CD14-positive monocyte (primary cell): ENCODE measurements at regions not wholly inside any gene's neighbourhood (a gene's known extent, or its start where the extent isn't known, plus 50 kb on each side); places are given as distances from the start of the nearest gene placed in this dataset.

Experiments used
- DNase-seq, 3 donors: peaks; one replicate each; pipeline ENCODE4 v3.0.0-alpha.2; 2011 to 2022
- H2AFZ ChIP-seq: 2 replicates; pipeline ENCODE4 v1.6.0; 2012; ENCODE audit warnings: mild to moderate bottlenecking, low read depth, low read length, inconsistent platforms; ENCODE audit not compliant: insufficient read depth, poor library complexity, severe bottlenecking
- H3K27ac ChIP-seq, 2 donors: 1 replicate in 1 of 2; 2 replicates in 1 of 2; pipeline ENCODE4 v1.5.1; 2012 to 2013; ENCODE audit warnings: low read length in 2 of 2, control low read depth in 1 of 2, inconsistent platforms in 1 of 2, low read depth in 1 of 2, mild to moderate bottlenecking in 1 of 2
- H3K27me3 ChIP-seq, 2 donors: one replicate each; pipeline versions ENCODE4 v1.6.0 to v1.6.1; 2011 to 2013; ENCODE audit warnings: low read length in 2 of 2; ENCODE audit not compliant: control insufficient read depth in 2 of 2, insufficient read depth in 2 of 2
- H3K36me3 ChIP-seq, 2 donors: replicated peaks in 1 of 2; 1 replicate in 1 of 2; 2 replicates in 1 of 2; pipeline versions ENCODE4 v1.5.1 to v1.6.1; 2012 to 2013; ENCODE audit warnings: low read length in 2 of 2, control low read depth in 1 of 2, inconsistent platforms in 1 of 2, mild to moderate bottlenecking in 1 of 2; ENCODE audit not compliant: insufficient read depth in 2 of 2, control insufficient read depth in 1 of 2
- H3K4me1 ChIP-seq, 2 donors: 1 replicate in 1 of 2; 2 replicates in 1 of 2; pipeline versions ENCODE4 v1.5.1 to v1.6.1; 2012 to 2013; ENCODE audit warnings: low read length in 2 of 2, control low read depth in 1 of 2, inconsistent platforms in 1 of 2, mild to moderate bottlenecking in 1 of 2, moderate library complexity in 1 of 2; ENCODE audit not compliant: insufficient read depth in 2 of 2, control insufficient read depth in 1 of 2
- H3K4me2 ChIP-seq: replicated peaks from 2 replicates; pipeline ENCODE3; 2012; ENCODE audit warnings: low read length, moderate library complexity, mild to moderate bottlenecking; ENCODE audit not compliant: poor library complexity, severe bottlenecking; ENCODE audit errors: extremely low read depth
- H3K4me3 ChIP-seq, 3 experiments: fragments of 200-600 bp in 1 of 3; sonication (generic) in 1 of 3; replicated peaks in 1 of 3; 1 replicate in 2 of 3; 2 replicates in 1 of 3; pipeline ENCODE4 v1.5.1; 2011 to 2013; ENCODE audit warnings: low read length in 3 of 3, mild to moderate bottlenecking in 3 of 3, control low read depth in 2 of 3, low read depth in 2 of 3, inconsistent platforms in 1 of 3, moderate library complexity in 1 of 3
- H3K79me2 ChIP-seq: 2 replicates; pipeline ENCODE4 v1.6.0; 2012; ENCODE audit warnings: mild to moderate bottlenecking, control low read depth, inconsistent platforms, low read length, moderate library complexity; ENCODE audit not compliant: insufficient read depth
- H3K9ac ChIP-seq: 2 replicates; pipeline ENCODE4 v1.6.0; 2017; ENCODE audit warnings: low read length, mild to moderate bottlenecking; ENCODE audit not compliant: insufficient read depth, poor library complexity, severe bottlenecking
- H3K9me3 ChIP-seq, 2 donors: replicated peaks in 1 of 2; 1 replicate in 1 of 2; 2 replicates in 1 of 2; pipeline versions ENCODE4 v1.5.1 to v1.6.1; 2012 to 2013; ENCODE audit warnings: low read length in 2 of 2, control low read depth in 1 of 2; ENCODE audit not compliant: control insufficient read depth in 1 of 2, insufficient read depth in 1 of 2
- H4K20me1 ChIP-seq: 2 replicates; pipeline ENCODE4 v1.6.0; 2012; ENCODE audit warnings: mild to moderate bottlenecking, low read length, control low read depth, moderate library complexity; ENCODE audit not compliant: insufficient read depth
- H3K27ac Mint-ChIP-seq, 7 donors: one replicate each; pipeline ENCODE4 v1.8.0; 2020; ENCODE audit warnings: mild to moderate bottlenecking in 7 of 7, mixed read lengths in 7 of 7, moderate library complexity in 6 of 7, inconsistent platforms in 2 of 7
- H3K27me3 Mint-ChIP-seq, 3 donors: one replicate each; pipeline ENCODE4 v1.8.0; 2021 to 2022; ENCODE audit warnings: low read depth in 3 of 3, mild to moderate bottlenecking in 3 of 3, mixed read lengths in 3 of 3, moderate library complexity in 3 of 3, inconsistent platforms in 1 of 3
- H3K36me3 Mint-ChIP-seq, 2 donors: one replicate each; pipeline ENCODE4 v1.8.0; 2020; ENCODE audit warnings: mixed read lengths in 2 of 2, inconsistent platforms in 1 of 2, mild to moderate bottlenecking in 1 of 2
- H3K4me1 Mint-ChIP-seq: one replicate; pipeline ENCODE4 v1.8.0; 2020; ENCODE audit warnings: mild to moderate bottlenecking, mixed read lengths
- H3K4me3 Mint-ChIP-seq, 2 donors: one replicate each; pipeline ENCODE4 v1.8.0; 2020; ENCODE audit warnings: mild to moderate bottlenecking in 2 of 2, mixed read lengths in 2 of 2, moderate library complexity in 1 of 2
- H3K9me3 Mint-ChIP-seq, 7 donors: one replicate each; pipeline ENCODE4 v1.8.0; 2020 to 2022; ENCODE audit warnings: mixed read lengths in 7 of 7, mild to moderate bottlenecking in 6 of 7, moderate library complexity in 6 of 7, inconsistent platforms in 2 of 7
- CTCF ChIP-seq: fragments of 200-600 bp; IDR thresholded peaks from one replicate; pipeline ENCODE4 v1.8.0; 2022; ENCODE audit warnings: antibody characterized with exemption, mild to moderate bottlenecking
- whole genome bisulfite sequencing: methylation state at CpG from one replicate; pipeline ENCODE4 v1.1.5; 2013; ENCODE audit warnings: missing lambda C conversion rate; ENCODE audit not compliant: insufficient coverage; 5-methylcytosine and 5-hydroxymethylcytosine counted together
- intact Hi-C, 2 donors: fragments of 100-400 bp; cut with micrococcal nuclease; formaldehyde crosslinking; loops; one replicate each; pipeline versions ENCODE4 v1.15.0 to v1.15.1; 2023

GRCh38 chr16:9275377-9275776 lies 183.9 kb downstream of the HAPSTR1 start:
- no peak for DNase-seq
- Mint-ChIP-seq H3K4me3 (no peak overlapping the region), H3K4me1 (peaks cover 38% of the 10 kb centered on the region), H3K9me3 (peaks cover 0 to 6% (median 0%) of the 10 kb centered on the region in 7 donors), H3K27me3 (peaks cover 3 to 15% (median 10%) of the 10 kb centered on the region in 3 donors), H3K27ac (no peak overlapping the region), H3K36me3 (no peaks in the 10 kb centered on the region)
- Histone ChIP-seq H3K4me2 (no peak overlapping the region), H3K9me3 (no peaks in the 10 kb centered on the region), H3K9ac (no peak overlapping the region), H3K79me2 (no peaks in the 10 kb centered on the region), H3K4me3 (no peak overlapping the region), H2AFZ (no peak overlapping the region), H3K4me1 (peaks cover 20 to 28% of the 10 kb centered on the region in 2 donors), H3K36me3 (no peaks in the 10 kb centered on the region), H3K27me3 (no peaks in the 10 kb centered on the region), H4K20me1 (no peaks in the 10 kb centered on the region), H3K27ac (no peak overlapping the region)
- intact Hi-C loops: no loop called here
- WGBS: 91% methylated on average over 5 of the region's 7 CpGs
- no peak for TF ChIP-seq CTCF

GRCh38 chr16:9275816-9276354 lies 184.4 kb downstream of the HAPSTR1 start:
- peaks cover 3 to 14% (median 6%) of the 10 kb centered on the region in 3 donors for H3K27me3 Mint-ChIP-seq
- no peak overlapping the region for H3K4me2 ChIP-seq
- H4K20me1 ChIP-seq: no peaks in the 10 kb centered on the region
- peaks cover 43% of the 10 kb centered on the region for H3K4me1 Mint-ChIP-seq
- no peak overlapping the region for H3K4me3 Mint-ChIP-seq
- peaks cover 0 to 6% (median 0%) of the 10 kb centered on the region in 7 donors for H3K9me3 Mint-ChIP-seq
- H3K4me1 ChIP-seq: peaks cover 21 to 29% of the 10 kb centered on the region in 2 donors
- no peak overlapping the region for H3K27ac ChIP-seq
- H3K36me3 Mint-ChIP-seq: no peaks in the 10 kb centered on the region
- H3K79me2 ChIP-seq: no peaks in the 10 kb centered on the region
- no peak overlapping the region for H2AFZ ChIP-seq
- H3K27me3 ChIP-seq: no peaks in the 10 kb centered on the region
- H3K4me3 ChIP-seq: no peak overlapping the region
- DNase-seq: peak in 2 of 3 donors; percentile 9 to 30
- no peaks in the 10 kb centered on the region for H3K36me3 ChIP-seq
- WGBS: no CpG with 5 or more reads among the region's 4 CpGs
- no peak for TF ChIP-seq CTCF
- intact Hi-C loops: no loop called here
- H3K9me3 ChIP-seq: no peaks in the 10 kb centered on the region
- peak overlapping the region in 1 of 7 donors; percentile 53 for H3K27ac Mint-ChIP-seq
- no peak overlapping the region for H3K9ac ChIP-seq
